ENCODE measurements at regions not wholly inside any gene's neighbourhood (a gene's known extent, or its start where the extent isn't known, plus 50 kb on each side); places are given as distances from the start of the nearest gene placed in this dataset.
"Not testable (repeated sequence)": the region's sequence is repeated elsewhere in the genome, so short reads cannot be mapped to it uniquely, and the experiment has no call there.

GRCh38 chr7:94305836-94306235 is 88.9 kb upstream of the COL1A2 start:
- ATAC-seq (ENCODE audit: low read depth in 2 of 2) (no peak), DNase-seq (no peak)
- H3K4me1 Mint-ChIP-seq, result no peaks in the 10 kb centered on the region
- H3K36me3 Mint-ChIP-seq, result no peaks in the 10 kb centered on the region
- no peaks in the 10 kb centered on the region for H3K27me3 Mint-ChIP-seq
- H3K4me3 ChIP-seq (ENCODE audit: low read depth, low read length), result no peak overlapping the region
- no peaks in the 10 kb centered on the region for H3K9me3 ChIP-seq (ENCODE audit: control insufficient read depth in 2 of 2, low read length in 2 of 2)
- no peak overlapping the region for H3K27ac Mint-ChIP-seq
- H3K27ac ChIP-seq (ENCODE audit: insufficient read depth, low read length, poor library complexity, severe bottlenecking), result no peak overlapping the region
- no peaks in the 10 kb centered on the region for H3K4me1 ChIP-seq (ENCODE audit: control insufficient read depth, insufficient read depth, low read length, poor library complexity, severe bottlenecking)
- H3K9me3 Mint-ChIP-seq, result peaks cover 0 to 11% (median 0%) of the 10 kb centered on the region in 7 donors
- no peaks in the 10 kb centered on the region for H3K36me3 ChIP-seq (ENCODE audit: control insufficient read depth, insufficient read depth, low read length)
- no peaks in the 10 kb centered on the region for H3K27me3 ChIP-seq (ENCODE audit: control insufficient read depth, insufficient read depth, low read length)
- H3K4me3 Mint-ChIP-seq, result no peak overlapping the region

GRCh38 chr7:94307399-94308048 is 87.2 kb upstream of the COL1A2 start:
- Mint-ChIP-seq H3K4me3 (no peak overlapping the region), H3K27me3 (no peaks in the 10 kb centered on the region), H3K4me1 (no peaks in the 10 kb centered on the region), H3K36me3 (no peaks in the 10 kb centered on the region), H3K27ac (no peak overlapping the region), H3K9me3 (peaks cover 0 to 11% (median 0%) of the 10 kb centered on the region in 7 donors)
- H3K9me3 ChIP-seq (ENCODE audit: control insufficient read depth in 2 of 2, low read length in 2 of 2), result no peaks in the 10 kb centered on the region
- no peak for DNase-seq
- no peak overlapping the region for H3K27ac ChIP-seq (ENCODE audit: insufficient read depth, low read length, poor library complexity, severe bottlenecking)
- no peaks in the 10 kb centered on the region for H3K36me3 ChIP-seq (ENCODE audit: control insufficient read depth, insufficient read depth, low read length)
- no peaks in the 10 kb centered on the region for H3K4me1 ChIP-seq (ENCODE audit: control insufficient read depth, insufficient read depth, low read length, poor library complexity, severe bottlenecking)
- no peak for ATAC-seq (ENCODE audit: low read depth in 2 of 2)
- H3K4me3 ChIP-seq (ENCODE audit: low read depth, low read length), result no peak overlapping the region
- no peaks in the 10 kb centered on the region for H3K27me3 ChIP-seq (ENCODE audit: control insufficient read depth, insufficient read depth, low read length)

- Histone ChIP-seq H3K27ac (ENCODE audit: insufficient read depth, low read length, poor library complexity, severe bottlenecking) (no peak overlapping the region), H3K4me3 (ENCODE audit: low read depth, low read length) (no peak overlapping the region), H3K27me3 (ENCODE audit: control insufficient read depth, insufficient read depth, low read length) (no peaks in the 10 kb centered on the region), H3K4me1 (ENCODE audit: control insufficient read depth, insufficient read depth, low read length, poor library complexity, severe bottlenecking) (no peaks in the 10 kb centered on the region), H3K9me3 (ENCODE audit: control insufficient read depth in 2 of 2, low read length in 2 of 2) (no peaks in the 10 kb centered on the region), H3K36me3 (ENCODE audit: control insufficient read depth, insufficient read depth, low read length) (no peaks in the 10 kb centered on the region)
- H3K9me3 Mint-ChIP-seq, result peaks cover 0 to 11% (median 0%) of the 10 kb centered on the region in 7 donors
- no peak overlapping the region for H3K4me3 Mint-ChIP-seq
- DNase-seq (no peak), ATAC-seq (ENCODE audit: low read depth in 2 of 2) (no peak)
- no peak overlapping the region for H3K27ac Mint-ChIP-seq
- H3K36me3 Mint-ChIP-seq, result no peaks in the 10 kb centered on the region
- no peaks in the 10 kb centered on the region for H3K4me1 Mint-ChIP-seq
- H3K27me3 Mint-ChIP-seq, result no peaks in the 10 kb centered on the region
These were observed 83.2 kb upstream of the COL1A2 start for GRCh38 chr7:94311515-94311914.

- Mint-ChIP-seq H3K27ac (no peak overlapping the region), H3K36me3 (no peaks in the 10 kb centered on the region), H3K9me3 (peaks cover 0 to 5% (median 0%) of the 10 kb centered on the region in 7 donors), H3K4me1 (no peaks in the 10 kb centered on the region), H3K27me3 (no peaks in the 10 kb centered on the region), H3K4me3 (no peak overlapping the region)
- no peaks in the 10 kb centered on the region for H3K36me3 ChIP-seq (ENCODE audit: control insufficient read depth, insufficient read depth, low read length)
- H3K27ac ChIP-seq (ENCODE audit: insufficient read depth, low read length, poor library complexity, severe bottlenecking), result no peak overlapping the region
- no peaks in the 10 kb centered on the region for H3K27me3 ChIP-seq (ENCODE audit: control insufficient read depth, insufficient read depth, low read length)
- H3K4me3 ChIP-seq (ENCODE audit: low read depth, low read length), result no peak overlapping the region
- no peak for DNase-seq
- no peaks in the 10 kb centered on the region for H3K4me1 ChIP-seq (ENCODE audit: control insufficient read depth, insufficient read depth, low read length, poor library complexity, severe bottlenecking)
- no peaks in the 10 kb centered on the region for H3K9me3 ChIP-seq (ENCODE audit: control insufficient read depth in 2 of 2, low read length in 2 of 2)
- no peak for ATAC-seq (ENCODE audit: low read depth in 2 of 2)
These were observed 80.8 kb upstream of the COL1A2 start for GRCh38 chr7:94313926-94314325.

- Histone ChIP-seq H3K4me3 (ENCODE audit: low read depth, low read length) (no peak overlapping the region), H3K36me3 (ENCODE audit: control insufficient read depth, insufficient read depth, low read length) (no peaks in the 10 kb centered on the region), H3K9me3 (ENCODE audit: control insufficient read depth in 2 of 2, low read length in 2 of 2) (no peaks in the 10 kb centered on the region), H3K27me3 (ENCODE audit: control insufficient read depth, insufficient read depth, low read length) (no peaks in the 10 kb centered on the region), H3K4me1 (ENCODE audit: control insufficient read depth, insufficient read depth, low read length, poor library complexity, severe bottlenecking) (no peaks in the 10 kb centered on the region), H3K27ac (ENCODE audit: insufficient read depth, low read length, poor library complexity, severe bottlenecking) (no peak overlapping the region)
- Mint-ChIP-seq H3K9me3 (peaks cover 0 to 6% (median 3%) of the 10 kb centered on the region in 7 donors), H3K27me3 (peaks cover 6% of the 10 kb centered on the region), H3K36me3 (no peaks in the 10 kb centered on the region), H3K27ac (no peak overlapping the region), H3K4me1 (no peaks in the 10 kb centered on the region), H3K4me3 (no peak overlapping the region)
- no peak for ATAC-seq (ENCODE audit: low read depth in 2 of 2)
- DNase-seq, result no peak
These were observed 80.0 kb upstream of the COL1A2 start for GRCh38 chr7:94314413-94315410.

GRCh38 chr7:94321138-94321537 is 73.6 kb upstream of the COL1A2 start:
- H3K27ac Mint-ChIP-seq; H3K36me3 Mint-ChIP-seq; H3K27me3 Mint-ChIP-seq; H3K4me1 ChIP-seq (ENCODE audit: control insufficient read depth, insufficient read depth, low read length, poor library complexity, severe bottlenecking); DNase-seq; H3K27ac ChIP-seq (ENCODE audit: insufficient read depth, low read length, poor library complexity, severe bottlenecking); H3K36me3 ChIP-seq (ENCODE audit: control insufficient read depth, insufficient read depth, low read length); H3K27me3 ChIP-seq (ENCODE audit: control insufficient read depth, insufficient read depth, low read length); H3K9me3 ChIP-seq (ENCODE audit: control insufficient read depth in 2 of 2, low read length in 2 of 2); ATAC-seq (ENCODE audit: low read depth in 2 of 2); H3K4me1 Mint-ChIP-seq; H3K4me3 ChIP-seq (ENCODE audit: low read depth, low read length); H3K4me3 Mint-ChIP-seq: not testable (repeated sequence)
- peaks cover 3 to 19% (median 8%) of the 10 kb centered on the region in 7 donors for H3K9me3 Mint-ChIP-seq

- H3K4me3 Mint-ChIP-seq, result no peak overlapping the region
- no peak for ATAC-seq (ENCODE audit: low read depth in 2 of 2)
These were observed 70.9 kb upstream of the COL1A2 start for GRCh38 chr7:94323844-94324243.

More at GRCh38 chr7:94323844-94324243, 70.9 kb upstream of the COL1A2 start:
- peaks cover 6% of the 10 kb centered on the region for H3K27me3 Mint-ChIP-seq
- Histone ChIP-seq H3K27ac (ENCODE audit: insufficient read depth, low read length, poor library complexity, severe bottlenecking) (no peak overlapping the region), H3K4me1 (ENCODE audit: control insufficient read depth, insufficient read depth, low read length, poor library complexity, severe bottlenecking) (no peaks in the 10 kb centered on the region), H3K36me3 (ENCODE audit: control insufficient read depth, insufficient read depth, low read length) (no peaks in the 10 kb centered on the region), H3K9me3 (ENCODE audit: control insufficient read depth in 2 of 2, low read length in 2 of 2) (peaks cover 0 to 8% of the 10 kb centered on the region in 2 experiments), H3K4me3 (ENCODE audit: low read depth, low read length) (no peak overlapping the region), H3K27me3 (ENCODE audit: control insufficient read depth, insufficient read depth, low read length) (no peaks in the 10 kb centered on the region)
- DNase-seq, result no peak
- H3K4me1 Mint-ChIP-seq, result no peaks in the 10 kb centered on the region
- peaks cover 3 to 19% (median 7%) of the 10 kb centered on the region in 7 donors for H3K9me3 Mint-ChIP-seq
- H3K27ac Mint-ChIP-seq, result no peak overlapping the region
- no peaks in the 10 kb centered on the region for H3K36me3 Mint-ChIP-seq
